Central memory CD8-positive, alpha-beta T cell (primary cell): ENCODE measurements at regions not wholly inside any gene's neighbourhood (a gene's known extent, or its start where the extent isn't known, plus 50 kb on each side); places are given as distances from the start of the nearest gene placed in this dataset.
A peak's percentile ranks its signal among the peaks of the same experiment; 100 is the strongest.

Source experiments
- ATAC-seq: fragments of 150-1000 bp; cut with Tn5 transposase; replicated peaks from 2 replicates; pipeline ENCODE4 v1.10.0; 2022; ENCODE audit warnings: mild to moderate bottlenecking, moderate FRiP score, moderate number of reproducible peaks; ENCODE audit not compliant: poor library complexity, severe bottlenecking; ENCODE audit errors: extremely low read depth
- DNase-seq, 2 donors: peaks; one replicate each; pipeline ENCODE4 v3.0.0; 2021; ENCODE audit warnings: low spot score in 2 of 2
- H3K27ac Mint-ChIP-seq: one replicate; pipeline ENCODE4 v1.8.0; 2022; ENCODE audit warnings: low read depth, mild to moderate bottlenecking, moderate library complexity, mixed read lengths
- H3K27me3 Mint-ChIP-seq: one replicate; pipeline ENCODE4 v1.8.0; 2022; ENCODE audit warnings: mixed read lengths
- H3K36me3 Mint-ChIP-seq: one replicate; pipeline ENCODE4 v1.8.0; 2022; ENCODE audit warnings: mild to moderate bottlenecking, moderate library complexity, mixed read lengths; ENCODE audit not compliant: insufficient read depth
- H3K4me1 Mint-ChIP-seq: one replicate; pipeline ENCODE4 v1.8.0; 2022; ENCODE audit warnings: mixed read lengths
- H3K4me3 Mint-ChIP-seq: one replicate; pipeline ENCODE4 v1.8.0; 2022; ENCODE audit warnings: mild to moderate bottlenecking, moderate library complexity, mixed read lengths
- H3K9me3 Mint-ChIP-seq: one replicate; pipeline ENCODE4 v1.8.0; 2022; ENCODE audit warnings: mixed read lengths

GRCh38 chr19:34305221-34306083 is 51.1 kb downstream of the GARRE1 start:
- Mint-ChIP-seq H3K27ac (no peak overlapping the region), H3K4me3 (no peak overlapping the region), H3K36me3 (peaks cover 12% of the 10 kb centered on the region), H3K27me3 (no peaks in the 10 kb centered on the region), H3K4me1 (peaks cover 26% of the 10 kb centered on the region), H3K9me3 (no peaks in the 10 kb centered on the region)
- ATAC-seq, result no peak
- DNase-seq, result no peak

GRCh38 chr19:34306213-34306661 is 51.9 kb downstream of the GARRE1 start:
- DNase-seq, result no peak

DNA sequence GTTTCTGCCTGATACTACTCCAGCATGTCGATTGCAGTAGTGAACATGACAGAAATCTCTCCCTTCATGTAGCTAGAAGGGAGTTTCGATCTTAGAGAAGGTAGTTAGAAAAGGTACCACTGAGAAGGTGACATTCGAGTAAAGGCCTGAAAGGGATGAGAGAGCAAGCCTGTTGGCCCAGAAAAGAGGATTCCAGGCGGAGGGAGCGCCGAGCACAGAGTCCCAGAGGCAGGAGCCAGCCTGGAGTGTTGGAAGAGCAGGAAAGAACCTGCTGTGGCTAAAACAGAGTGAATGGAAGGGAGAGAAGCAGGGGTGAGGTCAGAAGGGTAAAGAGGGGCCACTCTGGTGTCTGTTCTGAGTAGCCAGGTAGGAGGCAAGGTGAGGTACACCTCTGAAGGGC is 52.5 kb downstream of the GARRE1 start:
- no peak for DNase-seq
- H3K4me1 Mint-ChIP-seq, result peaks cover 29% of the 10 kb centered on the region
- no peak overlapping the region for H3K4me3 Mint-ChIP-seq
- no peak for ATAC-seq
- peak overlapping the region; percentile 70 for H3K27ac Mint-ChIP-seq
- peaks cover 9% of the 10 kb centered on the region for H3K36me3 Mint-ChIP-seq
- no peaks in the 10 kb centered on the region for H3K27me3 Mint-ChIP-seq
- no peaks in the 10 kb centered on the region for H3K9me3 Mint-ChIP-seq

More at GRCh38 chr19:34306213-34306661, 51.9 kb downstream of the GARRE1 start:
- ATAC-seq, result no peak
- H3K4me1 Mint-ChIP-seq, result peaks cover 29% of the 10 kb centered on the region
- H3K4me3 Mint-ChIP-seq, result no peak overlapping the region
- H3K27me3 Mint-ChIP-seq, result no peaks in the 10 kb centered on the region
- H3K36me3 Mint-ChIP-seq, result peaks cover 9% of the 10 kb centered on the region
- H3K27ac Mint-ChIP-seq, result no peak overlapping the region
- no peaks in the 10 kb centered on the region for H3K9me3 Mint-ChIP-seq

- peaks cover 34% of the 10 kb centered on the region for H3K4me1 Mint-ChIP-seq
- peak; percentile 96 for ATAC-seq
- H3K4me3 Mint-ChIP-seq, result peak overlapping the region; percentile 33
- H3K27me3 Mint-ChIP-seq, result no peaks in the 10 kb centered on the region
- peak in 1 of 2 donors; percentile 24 for DNase-seq
- peak overlapping the region; percentile 99 for H3K27ac Mint-ChIP-seq
- peaks cover 5% of the 10 kb centered on the region for H3K36me3 Mint-ChIP-seq
- H3K9me3 Mint-ChIP-seq, result no peaks in the 10 kb centered on the region
Measured at GRCh38 chr19:34308381-34309367, 54.3 kb downstream of the GARRE1 start.

DNA sequence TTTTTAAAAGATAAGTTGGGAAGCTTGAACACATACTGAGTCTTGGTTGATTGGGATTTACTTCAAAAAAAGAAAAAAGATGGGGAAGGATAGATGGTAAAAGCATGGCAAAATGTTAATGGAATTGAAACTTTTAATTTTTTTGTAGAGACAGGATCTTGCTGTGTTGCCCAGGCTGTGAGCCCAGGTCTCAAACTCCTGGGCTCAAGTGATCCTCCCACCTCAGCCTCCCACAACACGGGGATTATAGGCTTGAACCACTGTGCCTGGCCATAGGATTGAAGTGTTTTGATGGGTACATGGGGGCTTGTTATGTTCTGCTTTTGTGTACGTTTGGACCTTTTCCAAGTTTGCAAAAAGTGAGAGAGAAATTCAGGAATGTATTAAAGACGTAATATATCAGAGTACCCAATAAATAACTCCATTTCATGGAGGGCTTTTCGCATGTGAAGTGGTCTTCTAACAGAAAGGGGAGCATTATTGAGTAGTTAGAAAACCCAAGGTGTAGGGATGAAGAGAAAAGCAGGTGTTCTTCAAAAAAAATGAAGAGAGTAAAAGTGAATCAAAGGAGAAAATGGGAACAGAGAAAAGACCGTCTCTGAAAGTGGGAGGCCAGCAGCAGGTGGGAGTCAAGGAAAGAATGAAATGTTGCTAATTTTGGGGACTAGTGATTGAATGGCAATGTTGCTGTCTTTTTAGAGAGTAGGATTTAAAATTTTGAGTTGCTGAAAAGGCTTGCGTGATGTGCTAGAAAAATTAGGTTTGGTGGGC is 55.2 kb downstream of the GARRE1 start:
- no peak for DNase-seq
- peak overlapping the region; percentile 33 for H3K4me3 Mint-ChIP-seq
- H3K27me3 Mint-ChIP-seq, result no peaks in the 10 kb centered on the region
- peaks cover 5% of the 10 kb centered on the region for H3K36me3 Mint-ChIP-seq
- H3K27ac Mint-ChIP-seq, result peak overlapping the region; percentile 99
- ATAC-seq, result no peak
- no peaks in the 10 kb centered on the region for H3K9me3 Mint-ChIP-seq
- H3K4me1 Mint-ChIP-seq, result peaks cover 34% of the 10 kb centered on the region

DNA sequence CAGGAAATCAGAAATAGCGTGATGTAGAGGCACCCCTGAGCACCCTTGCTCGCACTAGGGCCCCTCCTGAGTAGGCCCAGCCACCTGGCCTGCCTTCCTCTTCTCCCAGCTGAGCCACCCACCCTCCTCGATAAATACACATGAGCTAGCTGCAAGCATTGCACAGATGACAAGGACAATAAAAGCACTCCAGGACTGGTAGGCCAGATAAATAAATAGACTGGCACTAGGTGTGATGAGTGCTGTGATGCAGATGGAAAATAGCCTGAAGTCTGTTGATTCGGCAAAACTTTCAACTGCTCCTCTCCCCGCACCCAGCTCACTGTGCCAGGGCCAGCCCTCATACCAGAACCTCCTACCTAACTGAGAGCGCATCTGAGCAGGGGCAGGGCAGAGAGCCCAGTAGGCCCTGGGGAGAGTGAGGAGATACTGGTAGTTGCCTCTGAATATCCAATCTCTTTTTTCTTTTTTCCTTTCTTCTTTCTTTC is 54.5 kb upstream of the GPI start:
- Mint-ChIP-seq H3K27ac (peak overlapping the region; percentile 99), H3K27me3 (no peaks in the 10 kb centered on the region), H3K4me3 (no peak overlapping the region), H3K4me1 (peaks cover 34% of the 10 kb centered on the region), H3K36me3 (peaks cover 1% of the 10 kb centered on the region), H3K9me3 (no peaks in the 10 kb centered on the region)
- DNase-seq (no peak), ATAC-seq (no peak)

DNA sequence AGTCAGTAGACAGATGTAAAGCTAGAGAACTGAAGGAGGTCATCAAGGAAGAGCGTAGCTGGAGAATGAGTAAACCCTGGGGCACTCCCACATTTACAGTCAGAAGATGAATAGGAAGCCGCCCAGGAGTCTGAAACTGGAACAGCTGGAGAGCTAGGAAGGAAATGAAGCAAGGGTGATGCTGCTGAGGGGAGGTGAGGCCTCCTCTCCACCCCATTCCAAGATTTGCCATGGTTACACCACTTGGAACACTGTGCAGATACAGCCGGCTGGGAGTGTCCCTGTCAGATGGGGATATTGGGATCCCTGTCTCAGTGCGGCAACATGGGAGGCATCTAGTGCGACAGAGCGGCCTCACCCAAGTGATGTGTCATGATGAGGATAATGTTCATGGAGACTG is 51.8 kb upstream of the GPI start:
- H3K27ac Mint-ChIP-seq, result no peak overlapping the region
- H3K36me3 Mint-ChIP-seq, result peaks cover 1% of the 10 kb centered on the region
- peaks cover 47% of the 10 kb centered on the region for H3K4me1 Mint-ChIP-seq
- H3K4me3 Mint-ChIP-seq, result no peak overlapping the region
- DNase-seq (no peak), ATAC-seq (no peak)
- no peaks in the 10 kb centered on the region for H3K9me3 Mint-ChIP-seq
- H3K27me3 Mint-ChIP-seq, result no peaks in the 10 kb centered on the region

GRCh38 chr19:34314437-34315313 is 50.3 kb upstream of the GPI start:
- ATAC-seq (no peak), DNase-seq (no peak)
- Mint-ChIP-seq H3K27ac (peak overlapping the region; percentile 10), H3K4me1 (peaks cover 37% of the 10 kb centered on the region), H3K4me3 (no peak overlapping the region), H3K36me3 (peaks cover 3% of the 10 kb centered on the region), H3K9me3 (no peaks in the 10 kb centered on the region), H3K27me3 (no peaks in the 10 kb centered on the region)
